GM23338 (cell line): ENCODE measurements at regions not wholly inside any gene's neighbourhood (a gene's known extent, or its start where the extent isn't known, plus 50 kb on each side); places are given as distances from the start of the nearest gene placed in this dataset.

Experiments used
- ATAC-seq: fragments of 200-7000 bp; cut with Tn5 transposase; 3 replicates; pipeline ENCODE4 v1.9.1; 2020
- DNase-seq: peaks from one replicate; pipeline ENCODE4 v3.0.0-alpha.2; 2015; ENCODE audit warnings: low spot score
- H2AFZ ChIP-seq: fragments of 200-600 bp; sonication (generic); 2 replicates; pipeline ENCODE4 v1.8.0; 2016; ENCODE audit warnings: antibody characterized with exemption, mild to moderate bottlenecking, moderate library complexity
- H3F3A ChIP-seq: fragments of 200-600 bp; sonication (generic); replicated peaks from 2 replicates; pipeline ENCODE4 v1.8.0; 2017; ENCODE audit warnings: antibody characterized with exemption, mixed run types, low read depth
- H3K27ac ChIP-seq: fragments of 200-600 bp; sonication (generic); 2 replicates; pipeline ENCODE4 v1.6.1; 2016; ENCODE audit warnings: low read depth
- H3K27me3 ChIP-seq: fragments of 200-600 bp; sonication (generic); 2 replicates; pipeline ENCODE4 v1.8.0; 2016; ENCODE audit warnings: mild to moderate bottlenecking, mixed run types, moderate library complexity; ENCODE audit not compliant: insufficient read depth
- H3K36me3 ChIP-seq: fragments of 200-600 bp; sonication (generic); 2 replicates; pipeline ENCODE4 v1.8.0; 2016; ENCODE audit warnings: mild to moderate bottlenecking; ENCODE audit not compliant: insufficient read depth
- H3K4me1 ChIP-seq: fragments of 200-600 bp; sonication (generic); 2 replicates; pipeline ENCODE4 v1.8.0; 2016; ENCODE audit warnings: mild to moderate bottlenecking, moderate library complexity; ENCODE audit not compliant: insufficient read depth
- H3K4me2 ChIP-seq: fragments of 200-600 bp; sonication (generic); 2 replicates; pipeline ENCODE4 v1.7.1; 2017; ENCODE audit warnings: mixed run types
- H3K4me3 ChIP-seq: fragments of 200-600 bp; sonication (generic); 2 replicates; pipeline ENCODE4 v1.6.1; 2016; ENCODE audit warnings: mixed run types
- H3K79me2 ChIP-seq: fragments of 200-600 bp; sonication (generic); replicated peaks from 2 replicates; pipeline ENCODE4 v1.8.0; 2017; ENCODE audit warnings: mild to moderate bottlenecking; ENCODE audit not compliant: insufficient read depth
- H3K9me2 ChIP-seq: fragments of 200-600 bp; sonication (generic); 2 replicates; pipeline ENCODE4 v1.8.0; 2017; ENCODE audit not compliant: insufficient read depth
- H4K20me1 ChIP-seq: fragments of 200-600 bp; sonication (generic); replicated peaks from 2 replicates; pipeline ENCODE4 v1.8.0; 2017; ENCODE audit warnings: mild to moderate bottlenecking; ENCODE audit not compliant: insufficient read depth
- H3K27ac Mint-ChIP-seq: 2 replicates; pipeline ENCODE4 v1.8.0; 2020; ENCODE audit warnings: inconsistent platforms, mild to moderate bottlenecking, moderate library complexity, mixed read lengths
- H3K27me3 Mint-ChIP-seq: 3 replicates; pipeline ENCODE4 v1.8.0; 2022; ENCODE audit warnings: low read depth, mild to moderate bottlenecking, moderate library complexity, mixed read lengths, inconsistent platforms; ENCODE audit not compliant: insufficient read depth, poor library complexity
- H3K36me3 Mint-ChIP-seq: 3 replicates; pipeline ENCODE4 v1.8.0; 2021; ENCODE audit warnings: low read depth, mild to moderate bottlenecking, inconsistent platforms, moderate library complexity, mixed read lengths
- H3K4me1 Mint-ChIP-seq: 3 replicates; pipeline ENCODE4 v1.8.0; 2020; ENCODE audit warnings: mild to moderate bottlenecking, inconsistent platforms, mixed read lengths
- H3K4me3 Mint-ChIP-seq: 3 replicates; pipeline ENCODE4 v1.8.0; 2021; ENCODE audit warnings: moderate library complexity, mild to moderate bottlenecking, inconsistent platforms, mixed read lengths
- H3K9me3 Mint-ChIP-seq: 3 replicates; pipeline ENCODE4 v1.8.0; 2020; ENCODE audit warnings: moderate library complexity, mild to moderate bottlenecking, inconsistent platforms, mixed read lengths
- CREB1 ChIP-seq: fragments of 250-450 bp; sonication (Bioruptor Pico); IDR thresholded peaks from 2 replicates; pipeline ENCODE4 v1.5.0; 2020; ENCODE audit warnings: low read depth, mild to moderate bottlenecking, moderate library complexity
- ETS1 ChIP-seq: IDR thresholded peaks from 2 replicates; pipeline ENCODE4 v1.6.1; 2016; ENCODE audit warnings: antibody characterized with exemption
- EZH2phosphoT487 ChIP-seq: fragments of 200-600 bp; sonication (generic); IDR thresholded peaks from one replicate; pipeline ENCODE4 v1.8.1; 2018; ENCODE audit warnings: antibody characterized with exemption; ENCODE audit not compliant: unreplicated experiment
- NANOG ChIP-seq: IDR thresholded peaks from 2 replicates; pipeline ENCODE4 v1.6.1; 2016; ENCODE audit warnings: antibody characterized with exemption, borderline replicate concordance
- REST ChIP-seq: IDR thresholded peaks from one replicate; pipeline ENCODE4 v1.6.1; 2018; ENCODE audit warnings: antibody characterized with exemption; ENCODE audit not compliant: unreplicated experiment
- STAT1 ChIP-seq: IDR thresholded peaks from one replicate; pipeline ENCODE4 v1.6.1; 2016; ENCODE audit warnings: antibody characterized with exemption; ENCODE audit not compliant: unreplicated experiment
- ZNF114 ChIP-seq: fragments of 250-450 bp; sonication (Bioruptor Pico); IDR thresholded peaks from 2 replicates; pipeline ENCODE4 v1.5.0; 2020; ENCODE audit warnings: mild to moderate bottlenecking, moderate library complexity
- ZNF331 ChIP-seq: fragments of 250-450 bp; sonication (Bioruptor Pico); IDR thresholded peaks from 2 replicates; pipeline ENCODE4 v1.5.0; 2020; ENCODE audit warnings: low read depth, mild to moderate bottlenecking, moderate library complexity
- ZNF462 ChIP-seq: fragments of 250-450 bp; sonication (Bioruptor Pico); IDR thresholded peaks from 2 replicates; pipeline ENCODE4 v1.5.0; 2020; ENCODE audit warnings: mild to moderate bottlenecking, moderate library complexity

- TF ChIP-seq ZNF331 (CRISPR knock-in tag) (no peak), ZNF114 (CRISPR knock-in tag) (no peak), REST (no peak)
Observed at GRCh38 chr2:4942441-4942840, 749.7 kb upstream of the SOX11 start (continued).

- no peaks in the 10 kb centered on the region for H3K79me2 ChIP-seq
- Mint-ChIP-seq H3K27ac (no peak overlapping the region), H3K27me3 (no peaks in the 10 kb centered on the region), H3K4me3 (no peak overlapping the region), H3K9me3 (peaks cover 49% of the 10 kb centered on the region), H3K4me1 (no peaks in the 10 kb centered on the region), H3K36me3 (peaks cover 11% of the 10 kb centered on the region; the same call in 2 of the 3 replicates)
- no peaks in the 10 kb centered on the region for H3K27me3 ChIP-seq
- no peak overlapping the region for H3K4me2 ChIP-seq
- no peak overlapping the region for H3K4me3 ChIP-seq
- H3K36me3 ChIP-seq: 0 out of 2 replicates have a peak, but pooled peaks cover 5% of the 10 kb centered on the region
- ATAC-seq (no peak), DNase-seq (no peak)
- H2AFZ ChIP-seq: no peak overlapping the region
- no peaks in the 10 kb centered on the region for H3K4me1 ChIP-seq
- H3K9me2 ChIP-seq: no peaks in the 10 kb centered on the region
- no peaks in the 10 kb centered on the region for H3F3A ChIP-seq
- H3K27ac ChIP-seq: no peak overlapping the region
- H4K20me1 ChIP-seq: no peaks in the 10 kb centered on the region
- no peak for TF ChIP-seq NANOG
- TF ChIP-seq EZH2phosphoT487: no peak
- TF ChIP-seq REST: no peak
- TF ChIP-seq CREB1 (CRISPR knock-in tag): no peak
- no peak for TF ChIP-seq ZNF462 (CRISPR knock-in tag)
- no peak for TF ChIP-seq ETS1
- TF ChIP-seq STAT1: no peak
- TF ChIP-seq ZNF331 (CRISPR knock-in tag): no peak
- no peak for TF ChIP-seq ZNF114 (CRISPR knock-in tag)
Observed at GRCh38 chr2:4947911-4948310, 744.3 kb upstream of the SOX11 start.
